ENCODE measurements at regions not wholly inside any gene's neighbourhood (a gene's known extent, or its start where the extent isn't known, plus 50 kb on each side); places are given as distances from the start of the nearest gene placed in this dataset.

DNA sequence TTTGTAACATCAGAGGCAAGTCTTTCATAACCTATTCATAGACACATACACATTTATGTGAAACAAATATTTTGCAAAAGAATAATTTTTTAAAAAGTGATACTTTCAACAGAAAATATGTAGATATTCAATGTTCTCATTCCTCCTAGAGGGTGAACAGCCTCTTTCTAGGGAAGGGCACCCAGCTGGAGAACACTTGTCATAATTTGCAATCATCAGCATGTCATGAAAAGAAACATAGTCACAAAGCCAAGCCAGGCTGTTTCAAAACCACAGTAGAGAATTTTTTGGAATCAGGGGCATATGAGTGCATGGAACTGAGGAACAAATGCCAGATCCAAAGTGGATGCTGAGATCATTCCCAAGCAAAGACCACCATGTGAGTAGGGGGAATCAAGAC is 406.9 kb upstream of the ADAMTS9 start (continued):
- TF ChIP-seq REST (IDR thresholded peaks at IDR 0.05; ENCODE audit: unreplicated experiment) (no peak), ZNF114 (CRISPR knock-in tag; IDR thresholded peaks at IDR 0.05) (no peak), STAT1 (IDR thresholded peaks at IDR 0.05; ENCODE audit: unreplicated experiment) (no peak), JUNB (IDR thresholded peaks at IDR 0.05; ENCODE audit: unreplicated experiment) (no peak), CREB1 (CRISPR knock-in tag; IDR thresholded peaks at IDR 0.05; ENCODE audit: low read depth) (no peak)
- TF ChIP-seq, protein P1, sequence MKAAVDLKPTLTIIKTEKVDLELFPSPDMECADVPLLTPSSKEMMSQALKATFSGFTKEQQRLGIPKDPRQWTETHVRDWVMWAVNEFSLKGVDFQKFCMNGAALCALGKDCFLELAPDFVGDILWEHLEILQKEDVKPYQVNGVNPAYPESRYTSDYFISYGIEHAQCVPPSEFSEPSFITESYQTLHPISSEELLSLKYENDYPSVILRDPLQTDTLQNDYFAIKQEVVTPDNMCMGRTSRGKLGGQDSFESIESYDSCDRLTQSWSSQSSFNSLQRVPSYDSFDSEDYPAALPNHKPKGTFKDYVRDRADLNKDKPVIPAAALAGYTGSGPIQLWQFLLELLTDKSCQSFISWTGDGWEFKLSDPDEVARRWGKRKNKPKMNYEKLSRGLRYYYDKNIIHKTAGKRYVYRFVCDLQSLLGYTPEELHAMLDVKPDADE (IDR thresholded peaks at IDR 0.05) = no peak
- TF ChIP-seq, protein P2, sequence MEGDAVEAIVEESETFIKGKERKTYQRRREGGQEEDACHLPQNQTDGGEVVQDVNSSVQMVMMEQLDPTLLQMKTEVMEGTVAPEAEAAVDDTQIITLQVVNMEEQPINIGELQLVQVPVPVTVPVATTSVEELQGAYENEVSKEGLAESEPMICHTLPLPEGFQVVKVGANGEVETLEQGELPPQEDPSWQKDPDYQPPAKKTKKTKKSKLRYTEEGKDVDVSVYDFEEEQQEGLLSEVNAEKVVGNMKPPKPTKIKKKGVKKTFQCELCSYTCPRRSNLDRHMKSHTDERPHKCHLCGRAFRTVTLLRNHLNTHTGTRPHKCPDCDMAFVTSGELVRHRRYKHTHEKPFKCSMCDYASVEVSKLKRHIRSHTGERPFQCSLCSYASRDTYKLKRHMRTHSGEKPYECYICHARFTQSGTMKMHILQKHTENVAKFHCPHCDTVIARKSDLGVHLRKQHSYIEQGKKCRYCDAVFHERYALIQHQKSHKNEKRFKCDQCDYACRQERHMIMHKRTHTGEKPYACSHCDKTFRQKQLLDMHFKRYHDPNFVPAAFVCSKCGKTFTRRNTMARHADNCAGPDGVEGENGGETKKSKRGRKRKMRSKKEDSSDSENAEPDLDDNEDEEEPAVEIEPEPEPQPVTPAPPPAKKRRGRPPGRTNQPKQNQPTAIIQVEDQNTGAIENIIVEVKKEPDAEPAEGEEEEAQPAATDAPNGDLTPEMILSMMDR (conservative IDR thresholded peaks at IDR 0.05; ENCODE audit: low read depth in 2 of 2) = no peak

DNA sequence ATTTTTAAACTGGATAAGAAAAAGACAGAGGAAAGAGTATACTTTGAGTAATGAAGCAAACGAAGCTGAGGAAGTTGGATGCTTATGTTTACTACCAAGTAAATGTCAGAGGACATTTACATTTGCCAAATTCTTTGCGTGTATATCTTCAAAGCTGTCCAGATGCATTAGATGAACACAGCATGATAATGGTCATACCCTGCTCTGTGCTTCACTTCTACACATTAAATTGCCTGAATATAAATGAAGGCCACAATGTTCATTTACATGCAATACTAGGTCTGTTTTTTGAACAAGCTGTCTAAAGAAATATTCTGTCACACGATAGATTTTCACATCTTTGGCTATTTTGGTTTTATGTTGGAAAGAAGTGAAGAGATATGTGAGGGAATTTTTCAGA is 405.8 kb upstream of the ADAMTS9 start:
- no peaks in the 10 kb centered on the region for H4K20me1 ChIP-seq (replicated peaks; ENCODE audit: insufficient read depth)
- no peak overlapping the region for H3K4me3 ChIP-seq
- no peaks in the 10 kb centered on the region for H3K36me3 ChIP-seq (ENCODE audit: insufficient read depth)
- Mint-ChIP-seq H3K36me3 (ENCODE audit: low read depth) (no peaks in the 10 kb centered on the region), H3K4me1 (peaks cover 18% of the 10 kb centered on the region), H3K27me3 (ENCODE audit: insufficient read depth, low read depth, poor library complexity) (no peaks in the 10 kb centered on the region), H3K4me3 (no peak overlapping the region), H3K27ac (no peak overlapping the region), H3K9me3 (no peaks in the 10 kb centered on the region)
- H3K4me2 ChIP-seq = no peak overlapping the region
- H3K79me2 ChIP-seq (replicated peaks; ENCODE audit: insufficient read depth) = no peaks in the 10 kb centered on the region
- H3K9me2 ChIP-seq (ENCODE audit: insufficient read depth) = peaks cover 6% of the 10 kb centered on the region; the same call in 1 of the 2 replicates
- TF ChIP-seq, protein P1 (IDR thresholded peaks at IDR 0.05) = no peak
- TF ChIP-seq NANOG (IDR thresholded peaks at IDR 0.05; ENCODE audit: borderline replicate concordance) (no peak), ZNF331 (CRISPR knock-in tag; IDR thresholded peaks at IDR 0.05; ENCODE audit: low read depth) (no peak), JUNB (IDR thresholded peaks at IDR 0.05; ENCODE audit: unreplicated experiment) (no peak), EZH2 (IDR thresholded peaks at IDR 0.05; ENCODE audit: low read depth, unreplicated experiment) (no peak), REST (IDR thresholded peaks at IDR 0.05; ENCODE audit: unreplicated experiment) (no peak), EZH2phosphoT487 (IDR thresholded peaks at IDR 0.05; ENCODE audit: unreplicated experiment) (no peak), CREB1 (CRISPR knock-in tag; IDR thresholded peaks at IDR 0.05; ENCODE audit: low read depth) (no peak), POLR2AphosphoS5 (IDR thresholded peaks at IDR 0.05; ENCODE audit: low read depth) (no peak), STAT1 (IDR thresholded peaks at IDR 0.05; ENCODE audit: unreplicated experiment) (no peak)
- no peak for ATAC-seq
- H3K4me1 ChIP-seq (ENCODE audit: insufficient read depth) = no peaks in the 10 kb centered on the region
- no peak overlapping the region for H2AFZ ChIP-seq
- no peak for DNase-seq (ENCODE audit: low spot score)
- no peaks in the 10 kb centered on the region for H3K27me3 ChIP-seq (ENCODE audit: insufficient read depth)
- H3K27ac ChIP-seq (ENCODE audit: low read depth) = no peak overlapping the region
- H3F3A ChIP-seq (replicated peaks; ENCODE audit: low read depth) = no peaks in the 10 kb centered on the region
